Hepatocyte (in vitro differentiated cells): ENCODE measurements at regions not wholly inside any gene's neighbourhood (a gene's known extent, or its start where the extent isn't known, plus 50 kb on each side); places are given as distances from the start of the nearest gene placed in this dataset.

Experiments used
- DNase-seq: peaks from one replicate; pipeline ENCODE4 v3.0.0-alpha.2; 2016; ENCODE audit warnings: low spot score
- H2AFZ ChIP-seq: fragments of 200-600 bp; sonication (generic); 2 replicates; pipeline ENCODE4 v1.6.0; 2016; ENCODE audit warnings: antibody characterized with exemption, mild to moderate bottlenecking
- H3K27ac ChIP-seq: fragments of 200-600 bp; sonication (generic); 2 replicates; pipeline ENCODE4 v1.5.1; 2016; ENCODE audit warnings: mild to moderate bottlenecking
- H3K27me3 ChIP-seq: fragments of 200-600 bp; sonication (generic); 2 replicates; pipeline ENCODE4 v1.6.1; 2016
- H3K36me3 ChIP-seq: fragments of 200-600 bp; sonication (generic); replicated peaks from 2 replicates; pipeline ENCODE4 v1.5.1; 2016; ENCODE audit warnings: low read depth; ENCODE audit not compliant: insufficient read depth
- H3K4me1 ChIP-seq: fragments of 200-600 bp; sonication (generic); 2 replicates; pipeline ENCODE4 v1.5.1; 2016; ENCODE audit warnings: mild to moderate bottlenecking, moderate library complexity; ENCODE audit not compliant: insufficient read depth
- H3K4me2 ChIP-seq: fragments of 200-600 bp; sonication (generic); 2 replicates; pipeline ENCODE4 v1.6.0; 2016
- H3K4me3 ChIP-seq: fragments of 200-600 bp; sonication (generic); 2 replicates; pipeline ENCODE4 v1.5.1; 2016; ENCODE audit warnings: mild to moderate bottlenecking
- H3K79me2 ChIP-seq: fragments of 200-600 bp; sonication (generic); 2 replicates; pipeline ENCODE4 v1.6.0; 2017; ENCODE audit warnings: mild to moderate bottlenecking
- H3K9me2 ChIP-seq: fragments of 200-600 bp; sonication (generic); replicated peaks from 2 replicates; pipeline ENCODE4 v1.6.0; 2017; ENCODE audit warnings: mild to moderate bottlenecking; ENCODE audit not compliant: insufficient read depth
- H3K9me3 ChIP-seq: fragments of 200-600 bp; sonication (generic); 2 replicates; pipeline ENCODE4 v1.5.1; 2016; ENCODE audit warnings: low read depth, mild to moderate bottlenecking
- H4K20me1 ChIP-seq: fragments of 200-600 bp; sonication (generic); 2 replicates; pipeline ENCODE4 v1.6.0; 2016; ENCODE audit warnings: mild to moderate bottlenecking; ENCODE audit not compliant: insufficient read depth, poor library complexity, severe bottlenecking
- EZH2 ChIP-seq: fragments of 200-600 bp; sonication (generic); IDR thresholded peaks from 2 replicates; pipeline ENCODE4 v1.6.1; 2016; ENCODE audit warnings: antibody characterized with exemption, mild to moderate bottlenecking, borderline replicate concordance
- EZH2phosphoT487 ChIP-seq: fragments of 200-600 bp; sonication (generic); IDR thresholded peaks from one replicate; pipeline ENCODE4 v1.6.1; 2018; ENCODE audit warnings: antibody characterized with exemption, mild to moderate bottlenecking, low read depth, moderate library complexity; ENCODE audit not compliant: unreplicated experiment, severe bottlenecking
- WGBS: methylation state at CpG from one replicate; pipeline ENCODE4 v1.1.6; 2016; ENCODE audit warnings: low lambda C conversion rate; ENCODE audit errors: missing lambda C conversion rate; 5-methylcytosine and 5-hydroxymethylcytosine counted together
- TF ChIP-seq, protein P1 (sequence below): fragments of 200-600 bp; sonication (generic); IDR thresholded peaks from 2 replicates; pipeline ENCODE4 v1.5.1; 2016; ENCODE audit warnings: antibody characterized with exemption, mild to moderate bottlenecking; ENCODE audit not compliant: poor library complexity

DNA sequence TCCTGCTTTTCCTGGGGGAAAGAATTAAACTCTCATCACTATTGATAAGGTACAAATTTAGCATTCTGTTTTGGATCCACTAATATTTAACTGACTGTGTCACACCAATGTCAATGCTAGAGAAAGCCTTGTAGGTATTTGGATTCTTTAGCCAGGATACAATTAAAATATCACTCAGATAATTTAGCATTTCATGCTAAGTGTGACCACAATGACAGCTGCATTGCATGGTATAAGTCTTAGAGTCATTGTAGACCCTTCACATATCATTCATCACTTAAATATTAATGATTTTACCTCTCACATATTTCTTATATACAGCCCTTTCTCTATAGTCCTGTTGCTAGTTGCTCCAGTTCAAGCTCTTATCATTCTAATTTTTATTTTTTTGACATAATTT is 85.3 kb upstream of the ATP2B1 start:
- no peak overlapping the region for H2AFZ ChIP-seq
- no peak overlapping the region for H3K27ac ChIP-seq
- H3K36me3 ChIP-seq = no peaks in the 10 kb centered on the region
- H4K20me1 ChIP-seq = no peaks in the 10 kb centered on the region
- no peaks in the 10 kb centered on the region for H3K9me2 ChIP-seq
- no peaks in the 10 kb centered on the region for H3K27me3 ChIP-seq
- H3K79me2 ChIP-seq = no peaks in the 10 kb centered on the region
- DNase-seq = no peak
- H3K4me3 ChIP-seq = no peak overlapping the region
- no peaks in the 10 kb centered on the region for H3K4me1 ChIP-seq
- H3K4me2 ChIP-seq = no peak overlapping the region
- no peaks in the 10 kb centered on the region for H3K9me3 ChIP-seq
- TF ChIP-seq, protein P1, sequence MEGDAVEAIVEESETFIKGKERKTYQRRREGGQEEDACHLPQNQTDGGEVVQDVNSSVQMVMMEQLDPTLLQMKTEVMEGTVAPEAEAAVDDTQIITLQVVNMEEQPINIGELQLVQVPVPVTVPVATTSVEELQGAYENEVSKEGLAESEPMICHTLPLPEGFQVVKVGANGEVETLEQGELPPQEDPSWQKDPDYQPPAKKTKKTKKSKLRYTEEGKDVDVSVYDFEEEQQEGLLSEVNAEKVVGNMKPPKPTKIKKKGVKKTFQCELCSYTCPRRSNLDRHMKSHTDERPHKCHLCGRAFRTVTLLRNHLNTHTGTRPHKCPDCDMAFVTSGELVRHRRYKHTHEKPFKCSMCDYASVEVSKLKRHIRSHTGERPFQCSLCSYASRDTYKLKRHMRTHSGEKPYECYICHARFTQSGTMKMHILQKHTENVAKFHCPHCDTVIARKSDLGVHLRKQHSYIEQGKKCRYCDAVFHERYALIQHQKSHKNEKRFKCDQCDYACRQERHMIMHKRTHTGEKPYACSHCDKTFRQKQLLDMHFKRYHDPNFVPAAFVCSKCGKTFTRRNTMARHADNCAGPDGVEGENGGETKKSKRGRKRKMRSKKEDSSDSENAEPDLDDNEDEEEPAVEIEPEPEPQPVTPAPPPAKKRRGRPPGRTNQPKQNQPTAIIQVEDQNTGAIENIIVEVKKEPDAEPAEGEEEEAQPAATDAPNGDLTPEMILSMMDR = no peak
- TF ChIP-seq EZH2phosphoT487 (no peak), EZH2 (no peak)

DNA sequence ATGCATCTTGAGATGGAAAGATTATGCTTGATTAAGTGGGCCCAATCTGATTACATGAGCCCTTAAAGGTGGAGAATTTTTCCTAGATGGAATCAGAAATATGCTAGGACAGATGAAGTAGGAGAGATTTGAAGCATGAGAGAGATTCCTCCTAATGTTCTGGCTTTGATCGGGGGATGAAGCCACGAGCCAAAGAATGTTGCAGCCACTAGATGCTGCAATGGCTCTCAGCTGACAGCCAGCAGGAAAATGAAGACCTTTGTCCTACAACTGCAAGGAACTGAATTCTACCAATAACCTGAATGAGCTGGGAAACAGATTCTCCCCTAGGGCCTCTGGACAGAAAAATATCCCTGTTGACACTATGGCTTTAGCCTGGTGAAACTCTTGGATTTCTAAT is 82.6 kb upstream of the ATP2B1 start:
- no peak for DNase-seq
- Histone ChIP-seq H3K4me2 (no peak overlapping the region), H3K4me3 (no peak overlapping the region), H4K20me1 (no peaks in the 10 kb centered on the region), H3K27me3 (no peaks in the 10 kb centered on the region), H3K79me2 (no peaks in the 10 kb centered on the region), H3K9me2 (no peaks in the 10 kb centered on the region), H2AFZ (no peak overlapping the region), H3K4me1 (no peaks in the 10 kb centered on the region), H3K9me3 (no peaks in the 10 kb centered on the region), H3K27ac (no peak overlapping the region), H3K36me3 (no peaks in the 10 kb centered on the region)
- TF ChIP-seq, protein P1 = no peak
- TF ChIP-seq EZH2phosphoT487 (no peak), EZH2 (no peak)
- 73% methylated on average over 2 of the region's 2 CpGs for WGBS

DNA sequence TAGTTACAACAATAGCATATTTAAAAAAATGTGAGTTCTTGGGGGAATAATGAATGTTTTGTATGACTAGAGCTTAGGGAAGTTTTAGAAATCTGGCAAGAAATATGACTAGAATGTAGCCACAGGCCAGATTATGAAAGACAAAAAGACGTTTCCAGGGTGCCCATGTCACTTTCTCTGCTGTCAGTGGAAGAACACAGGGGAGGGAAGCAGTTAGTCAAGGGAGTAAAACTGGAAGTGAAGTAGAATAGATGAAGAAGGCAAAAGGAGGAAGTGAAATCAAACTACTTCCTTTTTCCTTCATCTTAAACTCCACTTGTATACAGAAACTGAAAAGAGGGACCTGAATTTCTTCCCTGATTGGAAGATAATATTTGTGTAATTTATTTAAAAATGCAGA is 81.2 kb upstream of the ATP2B1 start:
- TF ChIP-seq, protein P1 = no peak
- TF ChIP-seq EZH2phosphoT487 (no peak), EZH2 (no peak)
- no peaks in the 10 kb centered on the region for H3K36me3 ChIP-seq
- H3K4me1 ChIP-seq = no peaks in the 10 kb centered on the region
- no peaks in the 10 kb centered on the region for H3K27me3 ChIP-seq
- no peaks in the 10 kb centered on the region for H3K9me3 ChIP-seq
- no peak for DNase-seq
- no peak overlapping the region for H2AFZ ChIP-seq
- no peak overlapping the region for H3K4me2 ChIP-seq
- no peaks in the 10 kb centered on the region for H3K79me2 ChIP-seq
- H3K27ac ChIP-seq = no peak overlapping the region
- H4K20me1 ChIP-seq = no peaks in the 10 kb centered on the region
- no peaks in the 10 kb centered on the region for H3K9me2 ChIP-seq
- WGBS = 62% methylated on average over 1 of the region's 1 CpG
- no peak overlapping the region for H3K4me3 ChIP-seq

DNA sequence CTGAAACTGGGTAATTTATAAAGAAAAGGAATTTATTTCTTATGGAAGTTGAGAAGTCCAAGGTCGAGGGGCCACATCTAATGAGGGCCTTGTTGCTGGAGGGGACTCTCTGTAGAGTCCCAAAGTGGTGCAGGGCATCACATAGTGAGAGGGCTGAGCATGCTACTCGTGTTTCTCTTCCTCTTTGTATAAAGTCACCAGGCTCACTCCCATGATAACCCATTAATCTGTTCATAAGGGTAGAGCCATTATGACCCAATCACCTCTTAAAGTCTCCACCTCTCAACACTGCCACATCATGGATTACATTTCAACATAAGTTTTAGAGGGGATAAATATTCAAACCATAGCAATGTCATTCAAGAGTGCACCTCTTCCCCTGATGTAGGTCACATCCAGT is 79.1 kb upstream of the ATP2B1 start:
- Histone ChIP-seq H3K4me1 (no peaks in the 10 kb centered on the region), H3K9me2 (no peaks in the 10 kb centered on the region)
- WGBS = 79% methylated on average over 2 of the region's 2 CpGs

More for the DNA sequence above, 79.1 kb upstream of the ATP2B1 start:
- no peak for DNase-seq
- no peaks in the 10 kb centered on the region for H3K79me2 ChIP-seq
- H4K20me1 ChIP-seq = no peaks in the 10 kb centered on the region
- H3K36me3 ChIP-seq = no peaks in the 10 kb centered on the region
- no peak overlapping the region for H3K4me3 ChIP-seq
- no peaks in the 10 kb centered on the region for H3K9me3 ChIP-seq
- H3K4me2 ChIP-seq = no peak overlapping the region
- H2AFZ ChIP-seq = no peak overlapping the region
- H3K27ac ChIP-seq = no peak overlapping the region
- TF ChIP-seq EZH2phosphoT487 = no peak
- TF ChIP-seq, protein P1 = no peak
- TF ChIP-seq EZH2 = no peak
- H3K27me3 ChIP-seq = no peaks in the 10 kb centered on the region
